HG02571 (cell line): ENCODE measurements at regions not wholly inside any gene's neighbourhood (a gene's known extent, or its start where the extent isn't known, plus 50 kb on each side); places are given as distances from the start of the nearest gene placed in this dataset.
A peak's percentile ranks its signal among the peaks of the same experiment; 100 is the strongest.
"Not testable (repeated sequence)": the region's sequence is repeated elsewhere in the genome, so short reads cannot be mapped to it uniquely, and the experiment has no call there.

Source experiments
- ATAC-seq: cut with Tn5 transposase; IDR thresholded peaks from one replicate; pipeline ENCODE4 v1.9.1; 2021; ENCODE audit warnings: mild to moderate bottlenecking, moderate library complexity; ENCODE audit not compliant: unreplicated experiment

DNA sequence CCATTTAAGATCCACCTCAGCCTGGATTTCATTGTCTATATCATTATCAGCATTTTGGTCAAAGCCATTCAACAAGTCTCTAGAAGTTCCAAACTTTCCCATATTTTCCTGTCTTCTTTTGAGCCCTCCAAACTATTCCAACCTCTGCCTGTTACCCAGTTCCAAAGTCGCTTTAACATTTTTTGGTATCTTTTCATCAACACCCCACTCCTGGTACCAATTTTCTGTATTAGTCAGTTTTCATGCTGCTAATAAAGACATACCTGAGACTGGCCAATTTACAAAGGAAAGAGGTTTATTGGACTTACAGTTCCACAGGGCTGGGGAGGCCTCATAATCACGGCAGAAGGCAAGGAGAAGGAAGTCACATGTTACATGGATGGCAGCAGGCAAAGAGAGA, 982.9 kb downstream of the TAF11L14 start:
- not testable (repeated sequence) for ATAC-seq

DNA sequence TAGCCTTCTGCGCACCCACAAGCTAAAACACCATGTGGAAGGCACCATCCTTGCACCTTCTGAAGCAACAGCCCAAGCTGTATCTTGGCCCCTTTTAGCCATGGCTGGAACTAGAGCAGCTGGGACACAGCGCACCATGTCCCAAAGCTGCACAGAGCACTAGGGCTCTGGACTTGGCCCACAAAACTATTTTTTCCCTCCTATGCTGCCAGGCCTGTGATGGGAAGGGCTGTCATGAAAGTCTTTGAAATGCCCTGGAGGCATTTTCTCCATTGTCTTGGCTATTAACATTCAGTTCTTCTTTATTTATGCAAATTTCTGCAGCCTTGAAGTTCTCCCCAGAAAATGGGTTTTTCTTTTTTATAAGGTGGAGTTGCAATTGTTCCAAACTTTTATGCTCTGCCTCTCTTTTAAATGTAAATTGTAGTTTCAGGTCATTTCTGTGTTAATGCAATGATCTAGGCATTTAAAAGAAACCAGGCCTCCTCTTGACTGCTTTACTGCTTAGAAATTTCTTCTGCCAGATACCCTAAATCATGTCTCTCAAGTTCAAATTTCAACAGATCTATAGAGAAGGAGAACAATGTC, 996.3 kb downstream of the TAF11L14 start:
- no peak for ATAC-seq

DNA sequence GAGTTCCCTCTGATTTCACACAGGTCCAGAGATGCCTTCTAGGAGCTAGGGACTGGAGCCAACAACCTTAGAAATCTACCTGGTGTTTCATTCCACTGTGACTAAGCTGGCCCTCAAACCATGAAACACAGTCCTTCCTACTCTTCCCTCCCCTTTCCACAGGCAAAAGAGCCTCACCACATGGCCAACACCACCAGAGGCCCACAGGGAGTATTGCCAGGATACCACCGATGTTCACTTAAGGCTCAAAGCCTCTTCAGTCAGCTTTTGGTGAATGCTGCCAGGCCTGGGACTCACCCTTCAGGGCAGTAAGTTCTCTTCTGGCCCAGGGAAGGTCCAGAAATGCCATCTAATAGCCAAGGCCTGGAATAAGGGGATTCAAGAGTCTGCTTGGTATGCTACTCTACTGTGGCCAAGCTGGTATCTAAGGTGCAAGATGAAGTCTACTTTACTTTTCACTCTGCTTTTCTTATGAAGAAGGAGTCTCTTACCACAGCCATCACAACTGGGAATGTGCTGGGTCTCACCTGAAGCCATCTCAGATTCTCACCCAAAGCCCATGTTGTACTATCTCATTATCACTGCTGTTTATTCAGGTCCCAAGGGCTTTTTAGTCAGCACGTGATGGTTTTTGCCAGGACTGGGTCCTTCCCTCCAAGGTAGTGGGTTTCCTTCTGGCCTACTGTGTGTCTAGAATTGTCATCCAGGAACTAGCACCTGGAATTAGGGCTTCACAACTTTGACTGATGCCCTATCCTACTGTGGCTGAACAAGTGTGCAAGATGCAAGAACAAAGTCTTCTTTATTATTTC, 1018.4 kb downstream of the TAF11L14 start:
- ATAC-seq: no peak

DNA sequence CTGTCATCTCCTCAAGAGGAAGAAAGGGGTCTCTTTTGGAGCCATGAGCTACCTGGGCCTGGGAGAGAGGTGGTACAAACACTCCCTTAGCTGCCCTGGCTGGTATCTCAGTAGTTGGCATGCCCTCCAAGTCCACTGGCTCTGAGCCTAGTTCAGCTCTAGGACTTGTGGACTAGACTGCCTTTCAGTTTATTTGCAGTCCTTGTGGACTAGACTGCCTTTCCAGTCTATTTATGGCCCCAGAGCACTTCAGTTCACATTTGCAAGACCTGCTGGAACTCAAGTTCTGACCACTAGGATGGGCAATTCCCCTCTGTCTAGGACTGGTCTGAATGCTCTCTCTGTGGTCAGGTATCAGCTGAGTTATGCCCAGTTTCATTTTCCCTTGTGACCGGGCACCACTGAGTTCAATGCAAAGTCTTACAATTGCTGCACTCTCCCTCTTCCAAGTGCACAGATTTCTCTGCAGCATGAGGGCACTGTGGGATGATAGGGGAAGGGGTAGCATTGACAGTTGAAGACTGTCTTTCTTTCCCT, 1019.0 kb downstream of the TAF11L14 start:
- ATAC-seq: peak; percentile 93

DNA sequence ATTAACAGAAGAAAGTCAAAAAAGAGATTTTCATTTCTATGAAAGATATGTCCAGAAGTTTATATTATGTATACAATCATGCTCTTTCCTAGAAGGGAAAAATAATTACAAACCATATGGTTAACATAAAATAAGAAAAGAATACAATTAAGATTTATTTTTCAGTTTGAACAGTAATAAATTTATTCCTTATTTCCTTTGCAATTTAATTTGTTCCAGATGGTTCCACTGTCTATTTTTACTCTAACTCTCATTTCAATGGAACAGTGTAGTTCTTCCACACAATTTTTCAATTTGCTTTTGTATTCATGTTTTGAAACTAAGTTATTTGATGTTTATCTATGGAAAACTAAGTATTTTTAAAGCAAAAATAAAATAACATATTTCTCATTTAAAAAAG, 1026.3 kb downstream of the TAF11L14 start:
- ATAC-seq: no peak

DNA sequence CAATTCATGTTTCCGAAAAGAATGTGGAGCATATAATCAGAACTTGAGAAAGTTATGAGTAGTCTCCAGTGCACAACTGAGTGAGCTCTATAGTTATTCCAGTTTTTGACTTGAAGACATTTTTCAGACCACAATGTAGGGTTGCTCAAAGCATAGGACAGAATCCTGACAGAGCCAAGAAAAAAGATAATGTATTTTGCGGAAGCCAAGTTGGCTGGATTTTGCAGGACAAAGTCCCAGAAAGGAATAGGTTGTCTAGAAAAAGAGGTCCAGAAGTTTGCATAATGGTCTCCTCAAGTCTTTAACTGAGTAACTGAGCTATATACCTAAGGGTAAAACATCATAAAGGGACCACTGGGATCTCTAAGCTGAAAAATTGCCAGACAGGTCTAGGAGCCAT, 1028.0 kb downstream of the TAF11L14 start:
- ATAC-seq: no peak

DNA sequence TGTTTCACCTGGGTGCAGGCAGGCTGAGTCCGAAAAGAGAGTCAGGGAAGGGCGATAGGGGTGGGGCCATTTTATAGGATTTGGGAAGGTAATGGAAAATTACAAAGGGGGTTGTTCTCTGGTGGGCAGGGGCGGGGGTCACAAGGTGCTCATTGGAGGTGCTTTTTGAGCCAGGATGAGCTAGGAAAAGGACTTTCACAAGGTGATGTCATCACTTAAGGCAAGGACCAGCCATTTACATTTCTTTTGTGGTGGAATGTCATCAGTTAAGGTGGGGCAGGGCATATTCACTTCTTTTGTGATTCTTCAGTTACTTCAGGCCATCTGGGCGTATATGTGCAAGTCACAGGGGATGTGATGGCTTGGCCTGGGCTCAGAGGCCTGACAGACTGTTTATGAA, 1040.0 kb downstream of the TAF11L14 start:
- not testable (repeated sequence) for ATAC-seq

DNA sequence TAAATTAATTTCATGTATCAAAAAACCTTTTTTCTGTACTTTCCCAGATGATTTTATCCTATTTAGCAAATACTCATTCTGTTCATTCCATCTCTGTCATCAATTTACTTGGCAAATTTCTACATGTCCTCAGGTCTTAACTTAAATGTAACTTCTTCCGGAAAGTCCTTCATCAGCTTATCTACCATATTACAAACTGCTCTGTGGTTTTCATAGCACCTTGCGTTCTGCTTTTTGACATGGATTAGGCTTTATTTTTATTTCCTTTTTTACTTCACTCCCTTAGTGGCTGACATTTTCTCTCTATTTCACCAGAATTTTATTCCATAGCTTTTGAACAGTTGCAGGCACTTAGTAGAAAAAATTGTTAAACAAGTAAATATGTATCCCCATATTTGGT, 1040.8 kb downstream of the TAF11L14 start:
- ATAC-seq: no peak

DNA sequence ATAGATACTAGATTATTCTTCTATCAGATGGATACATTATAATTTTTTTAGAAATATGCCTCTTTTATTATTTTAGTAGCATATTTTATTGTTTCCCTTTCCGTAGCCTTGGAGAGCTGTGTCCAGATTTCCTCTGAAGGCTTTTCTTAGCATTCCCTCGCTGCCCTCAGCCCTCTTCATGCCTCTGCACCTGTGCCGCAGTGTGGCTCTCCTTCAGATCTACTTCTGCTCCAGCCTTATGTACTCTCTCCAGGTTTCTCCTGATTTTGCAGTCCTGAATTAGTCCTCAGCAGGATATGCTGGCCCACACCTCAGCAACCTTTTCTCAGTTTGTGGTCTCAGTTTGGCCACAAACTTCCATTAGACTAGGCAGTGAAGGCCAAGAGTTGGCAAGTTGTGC, 1052.0 kb downstream of the TAF11L14 start:
- ATAC-seq: no peak

DNA sequence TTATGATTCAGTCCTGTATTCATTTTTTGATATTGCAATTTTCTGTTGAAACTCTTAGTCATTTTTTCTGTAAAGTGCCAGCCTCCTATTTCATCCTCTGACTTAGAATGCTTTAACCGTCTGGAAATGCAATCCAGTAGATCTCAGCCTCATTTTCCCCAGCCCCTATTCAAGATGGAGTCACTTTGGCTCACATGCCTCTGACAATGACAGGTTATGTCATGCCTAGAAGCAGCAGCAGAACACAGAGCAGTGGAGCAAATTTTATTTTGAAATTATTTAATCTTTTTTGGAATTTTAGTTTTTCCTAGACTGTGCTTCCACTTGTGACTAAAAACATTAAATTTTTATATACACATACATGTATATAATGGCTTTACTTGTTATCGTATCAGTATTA, 1053.2 kb downstream of the TAF11L14 start:
- ATAC-seq: no peak

DNA sequence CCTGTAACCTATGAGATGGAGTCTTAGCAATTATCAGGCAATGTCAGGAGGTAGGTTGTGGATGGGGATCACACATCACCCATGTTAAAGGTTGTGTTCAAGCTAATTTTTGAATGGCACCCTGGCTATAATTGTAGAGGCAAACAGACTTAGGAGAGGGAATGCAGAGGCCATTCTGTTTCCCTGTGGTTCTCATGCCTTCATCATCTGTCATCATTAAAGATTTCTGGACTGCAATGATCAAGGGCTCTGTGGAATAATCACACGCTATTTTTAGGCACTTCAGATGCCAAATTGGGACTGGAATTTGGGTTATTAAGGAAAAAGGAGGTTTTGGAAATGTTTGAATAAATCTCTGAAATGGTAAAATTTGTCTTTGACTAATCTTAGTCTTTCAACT, 1065.4 kb downstream of the TAF11L14 start:
- no peak for ATAC-seq

DNA sequence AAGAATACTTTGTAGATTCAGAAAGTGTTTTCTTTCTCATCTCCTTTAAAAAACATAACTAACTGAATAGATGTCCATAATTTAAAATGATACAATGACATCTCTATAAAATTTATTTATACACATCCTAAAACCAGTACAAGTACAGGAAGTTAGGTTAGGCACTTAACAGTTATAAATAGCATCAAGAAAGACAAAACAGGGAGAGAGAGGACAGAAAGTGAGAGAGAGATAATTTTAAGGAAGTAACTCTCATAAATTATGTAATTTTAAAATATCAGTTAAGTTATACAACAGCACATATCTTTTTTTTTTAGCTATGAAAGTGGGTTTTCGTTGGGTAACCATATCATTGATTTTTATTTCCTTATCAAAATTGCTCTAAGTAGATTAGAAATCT, 1068.6 kb downstream of the TAF11L14 start:
- no peak for ATAC-seq

DNA sequence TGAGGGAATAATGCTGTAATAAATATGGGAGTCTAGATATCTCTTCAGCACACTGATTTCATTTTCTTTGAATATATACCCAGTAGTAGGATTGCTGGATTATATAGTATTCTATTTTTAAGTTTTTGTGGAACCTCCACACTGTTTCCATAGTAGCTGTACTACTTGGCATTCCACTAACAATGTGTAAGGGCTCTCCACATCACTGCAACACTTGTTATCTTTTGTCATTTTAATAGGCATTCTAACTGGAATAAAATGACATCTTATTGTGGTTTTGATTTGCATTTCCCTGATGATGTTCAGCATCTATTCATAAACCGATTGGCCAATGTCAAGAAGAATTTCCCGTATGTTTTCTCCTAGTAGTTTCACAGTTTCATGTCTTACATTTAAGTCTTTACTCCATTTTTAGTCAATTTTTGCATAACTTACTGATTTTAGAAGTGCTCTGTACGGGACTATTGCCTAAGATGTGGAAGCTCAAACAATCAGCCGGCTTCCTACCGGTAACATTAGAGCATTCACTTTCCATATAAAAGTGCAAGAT, 1078.8 kb downstream of the TAF11L14 start:
- ATAC-seq: no peak

DNA sequence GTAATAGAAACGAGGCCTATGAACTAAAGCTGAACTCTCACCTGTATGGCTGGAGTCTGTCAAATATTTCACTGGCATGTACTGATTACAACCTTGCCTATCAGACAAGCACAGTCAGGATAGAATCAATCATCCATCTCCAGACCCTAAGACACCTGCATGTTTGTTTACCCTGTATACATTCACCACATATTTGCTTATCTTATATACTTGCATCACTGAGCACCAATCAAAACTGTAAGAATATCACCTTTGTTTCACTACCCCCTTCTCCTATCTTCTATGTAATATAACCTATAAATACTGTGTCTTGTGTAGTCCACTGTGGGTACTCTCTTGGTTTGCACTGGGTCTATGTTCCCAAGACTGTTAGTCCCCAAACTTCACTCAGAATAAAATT, 1085.7 kb downstream of the TAF11L14 start:
- no peak for ATAC-seq

DNA sequence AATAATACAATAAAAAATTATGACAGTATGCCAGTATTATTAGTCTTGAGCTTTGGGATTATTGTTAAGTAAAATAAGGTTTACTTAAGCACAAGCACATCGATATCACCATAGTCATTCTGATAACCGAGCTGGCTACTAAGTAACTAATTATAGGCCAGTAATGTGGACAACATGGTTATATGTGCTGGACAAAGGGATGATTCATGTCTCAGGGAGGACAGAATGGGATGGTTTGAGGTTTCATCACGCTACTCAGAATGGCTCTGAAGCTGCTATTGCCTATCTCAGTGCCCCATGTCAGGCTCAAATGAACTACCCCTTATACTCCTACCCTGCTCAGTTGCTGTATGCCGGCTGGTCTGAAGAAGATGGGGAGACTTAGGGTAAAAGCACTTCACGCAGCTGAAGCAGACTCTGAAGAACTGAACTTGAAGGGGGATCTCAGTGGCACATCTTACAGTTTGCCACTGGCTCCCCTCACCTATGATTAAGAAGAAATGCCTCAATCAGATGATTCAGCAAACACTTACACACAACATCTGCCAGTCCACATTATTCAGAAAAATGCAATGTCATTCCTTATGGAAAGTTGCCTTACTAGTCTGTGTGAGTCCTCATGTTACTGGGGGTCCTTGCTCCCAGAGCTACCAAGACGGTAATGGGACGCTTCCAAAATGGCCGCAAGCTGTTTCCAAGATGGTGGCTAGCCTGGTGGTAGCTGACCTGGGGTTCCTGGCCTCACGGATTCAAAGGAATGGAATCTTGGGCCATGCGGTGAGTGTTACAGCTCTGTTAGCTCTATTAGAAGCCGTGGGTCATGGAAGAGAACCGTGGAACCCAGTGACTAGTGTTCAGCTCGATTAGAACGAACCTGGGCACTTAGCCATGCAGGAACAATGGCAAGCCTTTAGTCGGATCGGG, 1098.6 kb downstream of the TAF11L14 start:
- ATAC-seq: no peak

DNA sequence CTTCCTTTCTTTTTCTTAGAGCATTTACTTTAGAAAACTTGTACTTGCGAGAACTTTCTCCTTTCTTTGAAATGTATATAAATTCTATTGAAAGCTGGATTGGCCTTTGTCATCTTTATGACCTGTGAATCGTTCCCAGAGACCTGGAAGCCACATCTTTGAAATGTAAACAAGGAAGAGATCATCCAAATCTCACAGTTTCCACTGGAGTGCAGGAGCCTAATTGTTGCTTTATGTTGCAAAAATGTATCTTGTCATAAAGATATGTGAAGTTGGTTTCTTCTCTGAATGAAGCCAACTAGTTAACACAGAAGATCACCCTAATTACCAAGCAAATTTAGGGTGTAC, 1101.8 kb downstream of the TAF11L14 start:
- no peak for ATAC-seq

DNA sequence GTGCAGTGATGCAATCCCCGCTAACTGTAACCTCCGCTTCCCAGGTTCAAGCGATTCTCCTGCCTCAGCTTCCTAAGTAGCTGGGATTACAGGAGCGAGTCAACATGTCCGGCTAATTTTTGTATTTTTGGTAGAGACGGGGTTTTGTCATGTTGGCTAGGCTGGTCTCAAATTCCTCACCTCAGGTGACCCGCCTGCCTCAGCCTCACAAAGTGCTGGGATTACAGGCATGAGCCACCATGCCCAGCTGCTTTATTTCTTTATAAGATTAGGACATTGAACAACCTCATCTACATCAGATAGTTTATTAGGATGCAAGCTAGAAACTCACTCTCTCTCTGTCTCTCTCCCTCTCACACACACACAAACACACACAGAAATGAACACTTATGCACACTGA, 1102.5 kb downstream of the TAF11L14 start:
- ATAC-seq: not testable (repeated sequence)

DNA sequence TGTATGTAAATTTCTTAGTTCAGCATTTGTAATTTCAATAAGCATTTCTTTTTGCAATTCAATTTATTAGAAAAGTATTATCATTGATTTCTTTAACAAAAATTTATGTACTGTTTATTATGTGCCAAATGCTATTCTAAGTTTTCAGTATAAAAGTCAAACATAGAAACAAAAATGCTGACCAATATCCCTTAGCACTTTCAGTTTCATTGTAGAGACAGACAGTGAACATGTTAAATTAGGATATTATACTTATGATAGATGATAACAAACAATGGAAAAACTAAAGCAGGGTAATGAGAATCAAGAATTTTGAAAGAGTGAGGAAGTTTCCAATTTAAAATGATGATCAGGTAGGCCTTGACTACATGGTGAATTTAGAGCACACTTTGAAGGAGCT, 1106.0 kb downstream of the TAF11L14 start:
- peak; percentile 34 for ATAC-seq

DNA sequence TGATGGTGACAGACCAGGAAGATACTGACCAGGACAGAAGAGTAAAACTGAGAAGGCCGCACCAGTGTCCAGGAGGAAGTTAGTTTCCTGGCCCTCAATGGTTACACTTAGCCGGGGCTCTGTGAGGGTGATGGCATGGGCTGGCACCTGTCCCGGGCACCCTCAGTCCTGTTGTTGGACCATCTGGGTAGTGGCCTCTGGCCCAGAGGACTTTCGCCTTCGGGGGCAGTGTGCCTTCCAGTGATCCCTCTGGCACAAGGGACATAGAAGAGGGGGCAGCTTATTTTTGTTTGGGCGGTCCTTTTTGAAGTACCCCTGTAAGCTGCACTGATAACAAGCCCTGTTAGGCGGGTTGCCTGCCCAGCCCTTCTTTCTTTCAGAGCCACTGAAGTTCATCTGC, 1108.6 kb downstream of the TAF11L14 start:
- no peak for ATAC-seq

DNA sequence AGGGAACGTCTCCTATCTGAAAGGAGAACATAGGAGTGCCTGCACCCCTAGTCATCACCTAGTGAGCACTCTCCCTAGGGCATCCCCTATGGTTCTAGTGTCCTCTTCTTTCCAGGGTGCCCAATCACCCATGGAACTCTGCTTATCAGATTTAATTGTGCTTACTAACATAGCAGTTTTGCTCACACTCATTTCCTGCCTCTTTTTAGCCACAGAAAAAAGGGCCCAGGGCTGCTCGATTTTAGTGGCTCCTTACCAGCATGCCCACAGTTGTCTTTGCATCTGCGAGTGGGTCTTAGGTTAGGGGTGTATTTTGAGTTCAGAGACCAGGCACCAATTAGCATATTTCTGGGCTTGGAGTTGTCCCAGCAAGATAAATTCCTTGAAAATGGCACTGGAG, 1110.2 kb downstream of the TAF11L14 start:
- ATAC-seq: no peak
